Urinary bladder (tissue), 3 donors: ENCODE measurements at regions not wholly inside any gene's neighbourhood (a gene's known extent, or its start where the extent isn't known, plus 50 kb on each side); places are given as distances from the start of the nearest gene placed in this dataset.
"Not testable (repeated sequence)": the region's sequence is repeated elsewhere in the genome, so short reads cannot be mapped to it uniquely, and the experiment has no call there.

ENCODE experiments used
- DNase-seq: peaks from one replicate; pipeline ENCODE4 v3.0.0-alpha.2; 2015; ENCODE audit errors: extremely low spot score
- H3K27ac ChIP-seq: one replicate; pipeline ENCODE4 v1.5.1; 2013; ENCODE audit warnings: low read depth, mild to moderate bottlenecking, moderate library complexity
- H3K36me3 ChIP-seq: one replicate; pipeline ENCODE4 v1.6.1; 2013; ENCODE audit warnings: mild to moderate bottlenecking, moderate library complexity; ENCODE audit not compliant: insufficient read depth
- H3K4me1 ChIP-seq: one replicate; pipeline ENCODE4 v1.6.1; 2013; ENCODE audit warnings: mild to moderate bottlenecking, moderate library complexity; ENCODE audit not compliant: insufficient read depth
- H3K4me3 ChIP-seq: one replicate; pipeline ENCODE4 v1.5.1; 2013; ENCODE audit warnings: low read depth, low read length
- WGBS: extraction: QIAGEN DNeasy Blood & Tissue Kit; methylation state at CpG from one replicate; pipeline ENCODE4 v1.1.7; 2013; 5-methylcytosine and 5-hydroxymethylcytosine counted together
- donor health status: healthy with polysubstance abuse.
- donor health status: healthy.

DNA sequence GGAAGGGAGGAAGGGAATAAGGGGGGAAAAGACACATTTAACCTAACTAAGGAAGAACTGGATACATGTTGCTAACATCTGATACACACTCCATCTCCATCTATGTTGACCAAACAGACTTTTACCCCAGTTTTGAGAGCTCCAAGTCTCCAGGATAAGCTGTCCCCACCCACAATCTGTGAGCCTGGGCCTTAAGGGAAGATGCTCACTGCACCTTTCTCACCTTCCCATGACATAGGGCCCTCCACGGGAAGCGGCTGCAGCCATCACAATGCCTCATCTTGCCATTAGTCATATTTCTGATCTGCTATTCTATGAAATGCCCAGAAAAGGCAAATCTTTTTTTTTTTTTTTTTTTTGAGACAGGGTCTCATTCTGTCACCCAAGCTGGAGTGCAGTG, 126.6 kb upstream of the SALL4 start:
- H3K4me1 ChIP-seq, result no peaks in the 10 kb centered on the region
- H3K4me3 ChIP-seq, result no peak overlapping the region
- no peak for DNase-seq
- no peak overlapping the region for H3K27ac ChIP-seq
- no peaks in the 10 kb centered on the region for H3K36me3 ChIP-seq
- 75% methylated on average over 2 of the region's 2 CpGs for WGBS

DNA sequence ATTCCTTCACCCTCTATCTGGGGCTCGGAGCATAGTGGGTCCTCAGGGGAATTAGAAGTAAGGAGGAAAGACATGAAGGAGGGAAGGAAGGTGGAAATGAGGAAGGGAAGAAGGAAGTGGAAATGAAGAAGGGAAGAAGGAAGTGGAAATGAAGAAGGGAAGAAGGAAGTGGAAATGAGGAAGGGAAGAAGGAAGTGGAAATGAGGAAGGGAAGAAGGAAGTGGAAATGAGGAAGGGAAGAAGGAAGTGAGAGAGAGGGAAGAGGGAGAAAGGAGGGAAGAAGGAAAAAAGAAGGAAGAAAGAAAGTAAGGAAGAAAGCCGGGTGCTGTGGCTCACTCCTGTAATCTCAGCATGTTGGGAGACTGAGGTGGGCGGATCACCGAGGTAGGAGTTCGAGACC, 125.6 kb upstream of the SALL4 start:
- not testable (repeated sequence) for DNase-seq, H3K36me3 ChIP-seq, H3K4me1 ChIP-seq, H3K4me3 ChIP-seq, H3K27ac ChIP-seq
- 84% methylated on average over 5 of the region's 5 CpGs for WGBS

DNA sequence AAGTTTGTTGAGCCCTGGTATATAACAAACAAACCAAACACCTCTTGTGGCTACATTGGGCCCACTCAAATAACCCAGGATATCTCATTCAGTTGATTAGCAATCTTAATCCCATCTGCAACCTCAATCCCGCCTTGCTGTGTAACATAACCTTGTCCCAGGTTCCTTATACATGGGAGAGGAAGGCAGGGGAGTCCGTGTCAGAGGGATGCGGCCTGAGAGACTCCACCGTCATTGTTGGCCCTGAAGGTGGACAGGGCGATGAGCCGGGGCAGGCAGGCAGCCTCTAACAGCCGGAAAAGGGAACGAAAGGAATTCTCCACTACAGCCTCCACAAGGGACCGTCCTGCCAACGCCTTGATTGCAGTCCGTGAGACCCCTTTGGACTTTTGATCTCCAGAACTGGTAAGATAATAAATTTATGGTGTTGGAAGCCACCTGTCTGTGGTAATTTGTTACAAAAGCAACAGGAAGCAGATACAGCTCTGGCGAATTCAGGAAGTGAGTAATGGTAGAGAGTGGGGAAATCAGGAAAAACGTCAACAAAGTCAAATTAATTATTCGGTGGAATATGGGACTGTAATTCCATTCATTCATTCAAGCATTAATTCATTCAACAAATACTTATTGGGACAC, 124.5 kb upstream of the SALL4 start:
- Histone ChIP-seq H3K27ac (no peak overlapping the region), H3K36me3 (no peaks in the 10 kb centered on the region), H3K4me1 (no peaks in the 10 kb centered on the region), H3K4me3 (no peak overlapping the region)
- DNase-seq, result no peak
- WGBS, result 63% methylated on average over 14 of the region's 14 CpGs

DNA sequence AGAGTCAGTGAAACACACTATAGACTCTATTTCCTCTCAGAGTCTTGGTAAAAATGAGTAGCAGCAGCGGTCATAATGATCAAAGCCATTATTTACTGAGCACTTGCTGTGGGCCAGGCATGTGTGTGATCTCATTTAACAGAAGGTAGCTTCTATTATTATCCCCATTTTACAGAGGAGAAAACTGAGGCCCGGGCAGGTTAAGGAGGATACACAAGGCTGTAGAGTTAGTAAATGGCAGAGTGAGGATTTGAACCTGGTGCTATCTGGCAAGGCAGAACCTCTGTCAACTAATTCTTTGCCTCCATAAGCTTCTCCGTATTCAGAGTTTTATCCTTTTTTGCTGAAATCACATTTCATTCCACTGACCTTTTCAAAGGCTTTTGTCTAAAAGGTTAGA, 122.2 kb upstream of the SALL4 start:
- no peaks in the 10 kb centered on the region for H3K4me1 ChIP-seq
- DNase-seq, result no peak
- no peaks in the 10 kb centered on the region for H3K36me3 ChIP-seq
- H3K27ac ChIP-seq, result no peak overlapping the region
- 88% methylated on average over 3 of the region's 3 CpGs for WGBS
- no peak overlapping the region for H3K4me3 ChIP-seq

DNA sequence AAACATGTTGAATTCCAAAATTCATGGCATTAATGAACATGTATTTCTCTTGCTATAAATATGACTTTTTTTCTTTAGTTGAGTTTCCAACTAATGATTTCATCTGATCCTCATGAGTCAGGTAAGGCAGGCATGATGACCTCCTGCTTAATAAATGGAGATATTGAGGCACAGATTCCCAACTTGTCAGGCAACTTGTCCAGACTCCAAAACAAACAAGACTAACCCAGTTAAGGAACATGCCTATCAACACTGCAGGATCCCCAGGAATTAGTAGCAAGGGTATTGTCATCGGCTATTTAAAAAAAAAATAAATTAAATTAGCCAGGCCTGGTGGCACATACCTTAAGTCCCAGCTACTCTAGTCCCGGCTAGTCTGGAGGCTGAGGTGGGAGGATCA, 121.3 kb upstream of the SALL4 start:
- H3K4me3 ChIP-seq, result no peak overlapping the region
- no peaks in the 10 kb centered on the region for H3K36me3 ChIP-seq
- DNase-seq, result no peak
- no peaks in the 10 kb centered on the region for H3K4me1 ChIP-seq
- WGBS, result 91% methylated on average over 2 of the region's 2 CpGs
- no peak overlapping the region for H3K27ac ChIP-seq

DNA sequence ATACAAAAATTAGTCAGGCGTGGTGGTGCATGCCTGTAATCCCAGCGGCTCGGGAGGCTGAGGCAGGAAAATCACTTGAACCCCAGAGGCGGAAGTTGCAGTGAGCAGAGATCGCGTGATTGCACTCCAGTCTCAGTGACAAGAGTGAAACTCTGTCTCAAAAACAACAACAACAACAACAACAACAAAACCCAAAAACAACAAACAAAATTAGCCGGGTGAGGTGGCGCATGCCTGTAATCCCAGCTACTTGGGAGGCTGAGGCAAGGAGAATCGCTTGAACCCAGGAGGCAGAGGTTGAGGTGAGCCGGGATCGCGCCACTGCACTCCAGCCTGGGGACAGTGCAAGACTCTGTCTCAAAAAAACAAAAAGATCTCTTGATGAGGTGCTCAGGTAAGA, 120.5 kb upstream of the SALL4 start:
- WGBS, result 98% methylated on average over 12 of the region's 12 CpGs
- H3K4me1 ChIP-seq, H3K4me3 ChIP-seq, H3K36me3 ChIP-seq, H3K27ac ChIP-seq, DNase-seq: not testable (repeated sequence)

DNA sequence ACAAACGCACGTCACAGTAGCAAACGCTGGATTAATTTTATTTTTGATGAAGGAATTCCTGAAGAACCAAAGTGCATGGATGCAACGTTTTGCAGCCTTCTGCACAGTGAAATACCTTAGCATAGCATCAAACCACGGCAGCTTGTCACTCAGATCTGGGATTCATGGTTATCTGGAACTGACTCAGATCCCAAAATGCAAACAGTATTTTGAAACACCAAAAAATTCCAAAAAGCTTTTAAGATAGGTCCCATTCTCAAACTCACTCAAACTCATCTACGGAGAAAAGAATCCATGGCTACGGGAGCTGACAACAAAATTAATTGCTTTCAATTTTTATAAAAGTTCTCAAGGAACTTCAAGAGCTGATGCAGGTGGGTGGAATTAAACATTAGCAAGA, 116.2 kb upstream of the SALL4 start:
- no peak for DNase-seq
- Histone ChIP-seq H3K36me3 (no peaks in the 10 kb centered on the region), H3K27ac (no peak overlapping the region), H3K4me3 (no peak overlapping the region), H3K4me1 (no peaks in the 10 kb centered on the region)
- WGBS, result 56% methylated on average over 7 of the region's 7 CpGs

DNA sequence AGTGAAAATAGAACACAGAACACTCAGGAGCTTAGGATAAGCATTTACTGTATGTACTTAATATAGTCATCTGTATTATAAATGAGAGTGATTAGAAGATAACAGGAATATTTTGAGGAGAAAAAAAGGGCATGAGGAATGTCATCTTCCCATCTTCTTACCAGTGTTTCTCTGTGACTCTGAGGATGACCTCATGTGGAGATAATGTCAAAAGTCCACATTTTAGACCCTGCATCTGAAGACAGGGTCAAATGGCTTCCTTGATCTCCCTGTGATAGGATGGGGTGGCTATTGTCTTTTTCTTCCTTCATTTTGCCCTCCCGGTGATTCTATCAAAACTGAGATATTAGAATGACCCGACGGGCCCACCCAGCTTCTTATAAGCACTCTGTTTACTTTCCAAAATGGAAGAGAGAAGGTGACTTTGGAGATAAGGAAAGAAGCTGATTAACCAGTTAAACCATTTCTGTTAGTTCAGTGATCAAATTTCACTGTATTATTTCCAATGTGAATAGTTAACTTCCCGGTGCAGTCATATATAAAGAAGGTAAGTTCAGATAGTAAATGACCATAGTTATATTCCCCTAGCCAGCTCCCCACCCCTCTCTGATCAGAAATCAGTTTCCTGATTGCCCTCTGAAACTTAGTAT, 115.7 kb upstream of the SALL4 start:
- H3K27ac ChIP-seq, result no peak overlapping the region
- WGBS, result 34% methylated on average over 4 of the region's 4 CpGs
- no peaks in the 10 kb centered on the region for H3K36me3 ChIP-seq
- H3K4me3 ChIP-seq, result no peak overlapping the region
- no peaks in the 10 kb centered on the region for H3K4me1 ChIP-seq
- no peak for DNase-seq

DNA sequence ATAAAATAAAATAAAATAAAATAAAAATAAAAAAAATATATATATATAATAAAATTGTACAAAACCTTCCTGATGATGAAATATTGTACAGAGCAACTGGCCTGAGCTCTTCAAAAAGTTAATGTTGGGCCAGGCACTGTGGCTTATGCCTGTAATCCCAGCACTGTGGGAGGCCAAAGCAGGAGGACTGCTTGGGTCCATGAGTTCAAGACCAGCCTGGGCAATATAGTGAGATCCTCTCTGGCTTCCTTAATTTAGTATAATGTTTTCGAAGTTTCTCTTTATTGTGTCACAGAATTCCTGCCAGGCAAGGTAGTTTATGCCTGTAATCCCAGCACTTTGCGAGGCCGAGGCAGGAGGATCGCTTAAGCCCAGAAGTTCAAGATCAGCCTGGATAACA, 113.9 kb upstream of the SALL4 start:
- WGBS, result 95% methylated on average over 4 of the region's 4 CpGs
- no peaks in the 10 kb centered on the region for H3K36me3 ChIP-seq
- DNase-seq, result no peak
- H3K4me1 ChIP-seq, result no peaks in the 10 kb centered on the region
- H3K4me3 ChIP-seq, result no peak overlapping the region
- no peak overlapping the region for H3K27ac ChIP-seq

DNA sequence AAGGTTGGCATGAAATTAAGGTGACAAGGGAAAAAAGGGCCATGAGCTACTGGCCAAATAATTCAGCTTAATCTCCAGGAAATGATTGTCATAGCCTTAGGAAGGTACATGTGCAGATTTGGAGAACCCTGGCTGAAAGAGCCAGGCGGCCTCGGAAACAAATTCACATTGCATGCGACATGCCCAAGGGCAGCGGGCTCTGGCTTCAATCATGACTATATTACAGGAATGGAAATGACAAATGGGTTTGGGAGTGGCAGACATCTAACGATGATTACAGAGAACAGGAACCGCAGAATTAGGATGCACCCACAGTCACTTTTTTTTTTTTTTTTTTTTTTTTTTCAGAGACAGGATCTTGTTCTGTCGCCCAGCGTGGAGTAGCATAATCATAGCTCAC, 112.4 kb upstream of the SALL4 start:
- H3K4me1 ChIP-seq, result no peaks in the 10 kb centered on the region
- WGBS, result 85% methylated on average over 8 of the region's 8 CpGs
- no peak overlapping the region for H3K4me3 ChIP-seq
- no peak overlapping the region for H3K27ac ChIP-seq
- DNase-seq, result no peak
- no peaks in the 10 kb centered on the region for H3K36me3 ChIP-seq

DNA sequence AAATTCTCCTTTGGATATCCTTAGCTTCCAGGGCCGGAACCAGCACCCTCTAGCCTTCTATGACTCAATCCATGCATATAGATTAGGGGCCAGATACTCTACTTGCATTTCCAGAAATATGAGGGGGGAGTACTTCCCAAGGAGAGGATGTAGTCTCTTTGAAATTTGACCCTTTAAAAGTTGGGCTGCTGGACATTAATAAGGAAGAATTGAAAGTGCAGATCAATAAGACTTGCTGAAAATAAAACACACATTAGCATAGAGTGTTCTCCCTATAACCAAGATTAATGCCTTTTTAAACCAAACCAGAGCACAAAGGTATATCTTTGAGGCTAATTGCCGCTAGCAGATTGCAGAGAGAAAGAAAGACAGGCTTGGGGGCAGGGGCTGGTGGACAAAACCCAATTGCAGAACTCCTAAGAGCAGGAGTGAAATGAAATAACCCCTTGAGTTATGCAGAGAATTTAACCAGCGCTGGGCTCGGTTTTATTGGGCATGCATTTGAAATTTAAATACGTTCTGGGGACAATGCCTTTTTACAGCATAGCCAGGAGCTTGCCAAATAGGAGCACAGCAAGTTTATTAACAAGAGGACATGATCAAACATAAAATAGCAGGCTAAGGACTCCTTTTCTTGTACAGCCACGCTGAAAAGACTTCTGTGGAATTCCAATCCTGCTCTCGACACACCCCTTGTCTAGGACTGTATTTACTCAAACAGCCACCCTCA, 108.2 kb upstream of the SALL4 start:
- H3K4me3 ChIP-seq, result no peak overlapping the region
- no peaks in the 10 kb centered on the region for H3K36me3 ChIP-seq
- 30% methylated on average over 7 of the region's 7 CpGs for WGBS
- no peak overlapping the region for H3K27ac ChIP-seq
- no peak for DNase-seq
- no peaks in the 10 kb centered on the region for H3K4me1 ChIP-seq

DNA sequence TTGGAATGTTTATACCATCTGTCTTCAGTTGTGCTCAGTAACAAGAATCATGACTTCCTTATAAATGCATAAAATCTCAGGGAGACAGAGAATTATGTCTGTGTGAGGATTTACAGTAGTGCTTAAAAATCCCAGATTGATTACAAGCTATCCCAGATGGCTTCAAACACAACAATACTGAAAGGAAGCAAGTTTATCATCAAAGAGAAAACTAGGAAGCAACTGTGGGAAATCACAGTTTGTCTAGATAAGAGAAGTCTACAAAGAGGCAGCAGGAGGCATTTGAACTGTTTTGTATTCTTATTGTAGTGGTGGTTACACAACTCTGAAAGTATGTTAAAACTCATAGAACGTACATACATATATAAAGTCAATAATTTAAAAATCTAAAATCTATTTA, 104.4 kb upstream of the SALL4 start:
- no peak for DNase-seq
- WGBS, result 58% methylated on average over 1 of the region's 1 CpG
- Histone ChIP-seq H3K4me1 (no peaks in the 10 kb centered on the region), H3K36me3 (no peaks in the 10 kb centered on the region), H3K27ac (no peak overlapping the region), H3K4me3 (no peak overlapping the region)

DNA sequence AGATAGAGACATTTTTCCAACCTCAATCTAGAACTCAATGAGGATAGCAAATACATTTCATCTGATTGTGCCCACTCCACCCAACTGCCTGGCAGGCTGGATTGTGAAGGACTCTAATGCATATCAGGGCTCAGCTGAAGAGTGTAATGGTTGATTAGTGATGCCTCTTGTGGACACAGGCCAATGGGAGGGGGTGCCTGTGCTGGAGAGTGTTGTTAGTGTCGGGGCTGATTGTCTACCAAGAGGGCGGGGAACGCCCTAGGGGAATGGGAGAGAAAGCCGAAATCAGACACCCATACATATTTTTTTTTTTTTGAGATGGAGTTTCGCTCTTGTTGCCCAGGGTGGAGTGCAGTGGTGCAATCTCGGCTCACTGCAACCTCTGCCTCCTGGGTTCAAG, 103.7 kb upstream of the SALL4 start:
- Histone ChIP-seq H3K27ac (no peak overlapping the region), H3K4me1 (no peaks in the 10 kb centered on the region), H3K36me3 (no peaks in the 10 kb centered on the region), H3K4me3 (no peak overlapping the region)
- no peak for DNase-seq
- WGBS, result 93% methylated on average over 6 of the region's 6 CpGs

DNA sequence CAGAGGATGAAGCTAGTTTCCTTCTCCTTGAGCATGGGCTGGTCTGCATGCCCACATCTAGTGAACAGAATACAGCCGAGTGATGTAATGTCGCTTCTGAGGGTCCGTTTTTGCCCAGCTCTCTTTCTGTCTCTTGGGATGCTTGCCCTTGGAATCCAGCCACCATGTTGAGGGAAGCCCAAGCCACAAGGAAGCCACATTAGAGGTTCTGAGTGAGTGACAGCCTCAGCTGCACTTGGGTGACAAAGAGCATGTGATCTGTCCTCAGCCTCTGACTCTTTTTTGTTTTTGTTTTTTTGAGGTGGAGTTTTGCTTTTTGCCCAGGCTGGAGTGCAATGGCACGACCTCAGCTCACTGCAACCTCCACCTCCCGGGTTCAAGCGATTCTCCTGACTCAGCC, 100.6 kb upstream of the SALL4 start:
- 80% methylated on average over 6 of the region's 6 CpGs for WGBS
- no peak overlapping the region for H3K4me3 ChIP-seq
- H3K27ac ChIP-seq, result no peak overlapping the region
- DNase-seq, result no peak
- no peaks in the 10 kb centered on the region for H3K36me3 ChIP-seq
- no peaks in the 10 kb centered on the region for H3K4me1 ChIP-seq
